HFFc6 (cell line): ENCODE measurements at regions not wholly inside any gene's neighbourhood (a gene's known extent, or its start where the extent isn't known, plus 50 kb on each side); places are given as distances from the start of the nearest gene placed in this dataset.

Experiments used
- DNase-seq: peaks from one replicate; pipeline ENCODE4 v3.0.0-alpha.2; 2018
- H3K27ac Mint-ChIP-seq: 2 replicates; pipeline ENCODE4 v1.8.0; 2020; ENCODE audit warnings: mild to moderate bottlenecking, mixed read lengths
- H3K27me3 Mint-ChIP-seq: 2 replicates; pipeline ENCODE4 v1.8.0; 2021; ENCODE audit warnings: mild to moderate bottlenecking, moderate library complexity, mixed read lengths; ENCODE audit not compliant: insufficient read depth
- H3K36me3 Mint-ChIP-seq: 2 replicates; pipeline ENCODE4 v1.8.0; 2021; ENCODE audit warnings: low read depth, mixed read lengths
- H3K4me1 Mint-ChIP-seq: 2 replicates; pipeline ENCODE4 v1.8.0; 2020; ENCODE audit warnings: low read depth, mixed read lengths
- H3K4me3 Mint-ChIP-seq: 2 replicates; pipeline ENCODE4 v1.8.0; 2020; ENCODE audit warnings: mild to moderate bottlenecking, moderate library complexity, mixed read lengths
- H3K9me3 Mint-ChIP-seq: 2 replicates; pipeline ENCODE4 v1.8.0; 2020; ENCODE audit warnings: mild to moderate bottlenecking, mixed read lengths
- TF ChIP-seq, protein P1 (sequence below): fragments of 200-600 bp; sonication (generic); IDR thresholded peaks from 2 replicates; pipeline ENCODE4 v1.5.0; 2021; ENCODE audit warnings: antibody characterized with exemption, mild to moderate bottlenecking

DNA sequence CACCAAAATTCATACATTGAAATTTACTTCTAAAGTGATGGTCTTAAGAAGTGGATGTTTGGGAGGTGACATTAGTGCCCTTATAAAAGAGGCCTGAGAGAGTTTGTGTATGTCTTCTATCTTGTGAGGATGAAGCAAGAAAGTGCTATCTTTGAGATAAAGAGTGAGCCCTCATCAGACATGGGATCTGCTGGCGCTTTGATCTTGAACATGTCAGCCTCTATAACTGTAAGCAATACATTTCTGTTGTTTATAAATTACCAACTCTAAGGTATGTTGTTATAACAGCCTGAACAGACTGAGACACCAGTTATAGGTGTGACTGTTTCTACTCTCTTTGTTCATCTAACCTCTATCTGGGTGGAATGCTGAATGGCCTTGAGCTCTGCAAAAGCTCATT, 54.5 kb upstream of the SETBP1 start:
- H3K4me1 Mint-ChIP-seq: peaks cover 7% of the 10 kb centered on the region; the same call in 1 of the 2 replicates
- H3K9me3 Mint-ChIP-seq: peaks cover 16% of the 10 kb centered on the region; the same call in 1 of the 2 replicates
- no peaks in the 10 kb centered on the region for H3K27me3 Mint-ChIP-seq

DNA sequence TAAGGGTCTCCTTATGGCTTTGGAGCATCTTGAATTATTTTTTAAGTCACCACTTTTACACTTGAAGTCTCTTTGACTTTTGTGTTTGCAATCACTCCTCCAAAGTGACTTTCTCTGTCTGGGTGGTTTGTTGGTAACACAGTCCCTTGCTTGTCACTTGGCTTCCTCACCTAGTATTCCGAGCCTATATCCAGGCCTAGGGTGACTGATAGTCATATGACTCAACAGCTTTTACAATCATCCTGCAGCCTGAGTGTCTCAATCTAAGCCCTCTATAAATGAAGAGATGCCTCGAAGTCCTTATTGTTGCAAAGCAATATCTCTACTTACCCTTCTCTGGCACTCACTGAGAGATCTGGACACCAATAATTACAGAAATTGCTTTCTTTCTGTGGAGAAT, 53.9 kb upstream of the SETBP1 start:
- TF ChIP-seq, protein P1, sequence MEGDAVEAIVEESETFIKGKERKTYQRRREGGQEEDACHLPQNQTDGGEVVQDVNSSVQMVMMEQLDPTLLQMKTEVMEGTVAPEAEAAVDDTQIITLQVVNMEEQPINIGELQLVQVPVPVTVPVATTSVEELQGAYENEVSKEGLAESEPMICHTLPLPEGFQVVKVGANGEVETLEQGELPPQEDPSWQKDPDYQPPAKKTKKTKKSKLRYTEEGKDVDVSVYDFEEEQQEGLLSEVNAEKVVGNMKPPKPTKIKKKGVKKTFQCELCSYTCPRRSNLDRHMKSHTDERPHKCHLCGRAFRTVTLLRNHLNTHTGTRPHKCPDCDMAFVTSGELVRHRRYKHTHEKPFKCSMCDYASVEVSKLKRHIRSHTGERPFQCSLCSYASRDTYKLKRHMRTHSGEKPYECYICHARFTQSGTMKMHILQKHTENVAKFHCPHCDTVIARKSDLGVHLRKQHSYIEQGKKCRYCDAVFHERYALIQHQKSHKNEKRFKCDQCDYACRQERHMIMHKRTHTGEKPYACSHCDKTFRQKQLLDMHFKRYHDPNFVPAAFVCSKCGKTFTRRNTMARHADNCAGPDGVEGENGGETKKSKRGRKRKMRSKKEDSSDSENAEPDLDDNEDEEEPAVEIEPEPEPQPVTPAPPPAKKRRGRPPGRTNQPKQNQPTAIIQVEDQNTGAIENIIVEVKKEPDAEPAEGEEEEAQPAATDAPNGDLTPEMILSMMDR: no peak
- peaks cover 7% of the 10 kb centered on the region; the same call in 1 of the 2 replicates for H3K4me1 Mint-ChIP-seq
- H3K27me3 Mint-ChIP-seq: no peaks in the 10 kb centered on the region
- H3K27ac Mint-ChIP-seq: no peak overlapping the region; the same call in 1 of the 2 replicates
- H3K9me3 Mint-ChIP-seq: peaks cover 16% of the 10 kb centered on the region; the same call in 1 of the 2 replicates
- peak; percentile 6 for DNase-seq
- no peak overlapping the region for H3K4me3 Mint-ChIP-seq
- H3K36me3 Mint-ChIP-seq: no peaks in the 10 kb centered on the region

More for the DNA sequence above, 54.5 kb upstream of the SETBP1 start:
- Mint-ChIP-seq H3K4me3 (no peak overlapping the region), H3K36me3 (no peaks in the 10 kb centered on the region), H3K27ac (no peak overlapping the region)
- no peak for DNase-seq
- TF ChIP-seq, protein P1: no peak

DNA sequence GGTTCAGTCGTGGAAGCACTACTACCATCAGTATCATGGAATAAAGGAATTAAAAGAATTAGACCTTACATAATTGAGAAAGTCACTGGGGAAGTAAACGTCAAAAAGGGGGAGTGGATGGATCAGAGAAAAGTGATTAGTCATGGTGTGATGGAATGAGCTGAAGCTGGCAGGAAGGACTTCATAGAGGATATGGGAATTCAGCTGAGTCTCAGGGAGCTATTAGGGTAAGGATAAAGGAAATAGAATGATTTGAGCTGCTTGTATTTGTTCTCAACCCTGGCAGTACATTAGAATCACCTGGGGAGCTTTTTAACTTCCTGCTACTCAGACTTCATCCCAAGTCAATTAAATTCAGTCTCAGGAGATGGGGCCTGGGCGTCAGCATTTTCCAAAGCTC, 53.4 kb upstream of the SETBP1 start:
- H3K27ac Mint-ChIP-seq: peak overlapping the region; percentile 6; the same call in 1 of the 2 replicates
- H3K4me1 Mint-ChIP-seq: peaks cover 7% of the 10 kb centered on the region; the same call in 1 of the 2 replicates
- peaks cover 16% of the 10 kb centered on the region; the same call in 1 of the 2 replicates for H3K9me3 Mint-ChIP-seq

DNA sequence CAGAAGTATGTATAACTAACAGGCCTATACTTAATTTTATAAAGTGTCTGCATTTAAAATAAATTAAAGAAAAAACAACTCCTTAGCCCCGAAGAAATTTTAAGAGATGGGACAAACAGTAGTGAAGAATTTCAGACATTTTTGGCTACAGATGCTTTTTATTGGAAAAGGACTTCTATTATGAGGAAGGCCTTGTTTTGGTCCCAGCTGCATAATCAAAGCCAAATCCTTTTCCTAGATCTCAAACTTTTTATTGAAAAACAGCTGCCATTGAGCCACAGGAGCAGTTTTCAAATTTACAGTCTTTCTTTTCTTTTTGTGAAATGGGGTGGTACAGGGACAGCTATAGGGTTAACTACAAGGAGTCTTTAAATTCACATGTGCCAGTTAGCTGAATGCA, 51.3 kb upstream of the SETBP1 start:
- H3K4me1 Mint-ChIP-seq: peaks cover 7% of the 10 kb centered on the region; the same call in 1 of the 2 replicates
- no peaks in the 10 kb centered on the region for H3K36me3 Mint-ChIP-seq
- TF ChIP-seq, protein P1: no peak
- no peak overlapping the region for H3K4me3 Mint-ChIP-seq
- H3K9me3 Mint-ChIP-seq: peaks cover 10% of the 10 kb centered on the region; the same call in 1 of the 2 replicates
- DNase-seq: no peak
- H3K27me3 Mint-ChIP-seq: no peaks in the 10 kb centered on the region
- no peak overlapping the region for H3K27ac Mint-ChIP-seq

More for the DNA sequence above, 53.4 kb upstream of the SETBP1 start:
- DNase-seq: peak; percentile 10
- H3K27me3 Mint-ChIP-seq: no peaks in the 10 kb centered on the region
- TF ChIP-seq, protein P1: no peak
- H3K36me3 Mint-ChIP-seq: no peaks in the 10 kb centered on the region
- no peak overlapping the region for H3K4me3 Mint-ChIP-seq

DNA sequence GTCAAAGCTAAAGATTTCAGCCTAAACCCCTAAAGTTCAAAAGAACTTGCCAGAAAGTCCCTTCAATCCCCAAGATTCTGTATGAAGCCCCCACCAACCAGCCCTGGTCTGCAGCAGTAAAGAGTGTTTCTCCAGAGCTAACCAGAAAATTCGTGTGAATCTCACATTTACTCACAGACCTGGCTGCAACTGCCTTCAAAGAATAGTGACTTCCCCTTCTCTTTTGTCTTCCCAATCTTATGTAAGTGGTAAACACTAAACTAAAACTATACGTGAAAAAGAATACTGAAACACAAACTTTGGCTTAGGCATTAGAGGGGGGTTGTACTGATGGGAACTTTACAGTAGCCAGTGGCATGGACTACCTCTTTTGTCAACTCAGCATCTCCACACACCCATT, 50.6 kb upstream of the SETBP1 start:
- DNase-seq: no peak
- Mint-ChIP-seq H3K9me3 (peaks cover 3% of the 10 kb centered on the region; the same call in 1 of the 2 replicates), H3K27ac (no peak overlapping the region), H3K4me3 (no peak overlapping the region), H3K36me3 (no peaks in the 10 kb centered on the region), H3K27me3 (no peaks in the 10 kb centered on the region), H3K4me1 (peaks cover 7% of the 10 kb centered on the region; the same call in 1 of the 2 replicates)
- TF ChIP-seq, protein P1: no peak
